Brain pericyte (primary cell): ENCODE measurements at regions not wholly inside any gene's neighbourhood (a gene's known extent, or its start where the extent isn't known, plus 50 kb on each side); places are given as distances from the start of the nearest gene placed in this dataset.

Experiments used
- DNase-seq: peaks from one replicate; pipeline ENCODE4 v3.0.0-alpha.2; 2012; ENCODE audit warnings: low read depth, low spot score

DNA sequence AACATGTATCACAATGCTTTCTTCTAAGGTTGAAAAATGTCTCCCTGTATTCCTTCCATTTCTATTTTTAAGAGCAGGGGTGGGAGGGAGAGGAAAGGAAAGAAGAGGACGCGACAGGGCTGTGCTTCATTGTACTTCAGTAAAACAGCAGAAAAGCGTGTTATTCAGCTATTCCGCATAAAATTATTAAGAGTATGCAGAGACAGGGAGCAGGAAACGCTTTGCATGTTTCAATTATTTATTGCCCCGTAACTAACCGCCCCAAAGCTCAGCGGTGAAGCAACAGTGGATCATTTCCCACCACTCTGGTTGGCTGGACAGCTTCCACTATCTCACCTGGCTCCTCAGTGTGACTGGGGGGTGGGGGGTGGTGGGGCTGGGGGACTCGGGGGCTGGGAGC, 188.9 kb downstream of the TTLL2 start:
- DNase-seq = no peak

DNA sequence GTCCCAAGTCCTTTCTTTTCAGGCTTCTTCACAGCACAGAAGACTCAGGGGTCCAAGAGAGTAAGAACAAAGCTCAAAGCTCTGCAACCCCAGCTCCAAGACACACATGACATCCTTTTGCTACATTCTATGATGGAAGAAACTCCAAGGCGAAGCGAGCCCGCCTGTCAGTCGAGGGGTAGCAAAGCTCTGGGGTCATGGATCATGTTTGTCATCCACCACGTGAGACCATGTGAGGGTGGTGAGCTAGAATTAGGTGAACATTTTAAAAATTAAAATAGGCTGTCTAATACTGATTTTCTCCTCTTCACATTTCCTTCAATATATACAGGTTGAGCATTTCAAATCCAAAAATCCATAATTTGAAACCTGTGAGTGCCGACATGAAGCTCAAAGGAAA, 189.6 kb downstream of the TTLL2 start:
- no peak for DNase-seq

DNA sequence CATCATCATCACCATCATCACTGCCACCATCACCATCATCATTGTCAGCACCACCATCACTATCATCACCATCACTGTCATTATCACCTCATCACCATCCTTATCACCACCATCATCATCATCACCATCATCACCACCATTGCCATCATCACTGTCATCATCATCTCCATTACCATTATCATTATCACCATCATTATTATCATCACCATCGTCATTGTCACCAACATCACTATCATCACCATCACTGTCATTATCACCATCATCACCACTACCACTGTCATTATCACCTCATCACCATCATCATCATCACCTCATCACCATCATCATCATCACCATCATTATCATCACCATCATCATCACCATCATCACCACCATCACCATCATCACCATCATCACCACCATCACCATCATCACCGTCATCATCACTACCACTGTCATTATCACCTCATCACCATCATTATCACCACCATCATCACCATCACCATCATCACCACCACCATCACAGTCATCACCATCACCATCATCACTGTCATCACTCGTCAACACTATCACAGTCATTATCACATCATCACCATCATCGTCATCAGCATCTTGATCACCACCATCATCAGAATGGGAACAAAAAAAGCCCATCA, 191.1 kb downstream of the TTLL2 start:
- DNase-seq = no peak

DNA sequence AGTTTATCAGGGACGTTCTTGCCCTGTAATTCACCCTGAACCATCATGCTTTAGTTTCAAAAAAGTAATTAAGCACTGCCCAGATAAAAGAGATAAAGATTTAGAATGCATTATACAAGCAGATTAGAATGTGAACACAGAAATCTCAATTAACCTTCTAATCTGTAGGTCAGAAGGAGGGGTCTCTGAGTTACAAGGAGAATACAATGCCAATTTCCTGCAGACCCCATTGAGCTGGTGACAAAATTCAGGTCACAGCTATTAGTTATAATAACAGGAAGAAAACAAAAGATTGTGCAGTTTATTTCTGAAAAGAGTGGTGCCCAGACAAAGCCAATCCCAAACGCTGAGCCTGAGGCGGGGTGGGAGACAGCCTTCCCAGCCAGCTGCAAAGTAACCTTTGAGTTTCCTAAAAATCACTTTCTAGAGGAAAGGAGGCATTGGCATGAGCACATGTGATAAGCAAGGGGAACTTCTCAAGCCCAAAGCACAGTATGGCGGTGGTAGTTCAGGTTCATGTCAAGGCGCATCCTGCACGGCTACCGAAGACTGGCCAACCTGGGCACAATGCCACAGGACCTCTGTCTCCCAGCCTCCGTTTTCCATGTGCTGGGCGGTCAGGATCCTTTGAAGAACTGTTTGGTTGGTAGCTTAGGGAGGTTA, 192.5 kb downstream of the TTLL2 start:
- DNase-seq = no peak

DNA sequence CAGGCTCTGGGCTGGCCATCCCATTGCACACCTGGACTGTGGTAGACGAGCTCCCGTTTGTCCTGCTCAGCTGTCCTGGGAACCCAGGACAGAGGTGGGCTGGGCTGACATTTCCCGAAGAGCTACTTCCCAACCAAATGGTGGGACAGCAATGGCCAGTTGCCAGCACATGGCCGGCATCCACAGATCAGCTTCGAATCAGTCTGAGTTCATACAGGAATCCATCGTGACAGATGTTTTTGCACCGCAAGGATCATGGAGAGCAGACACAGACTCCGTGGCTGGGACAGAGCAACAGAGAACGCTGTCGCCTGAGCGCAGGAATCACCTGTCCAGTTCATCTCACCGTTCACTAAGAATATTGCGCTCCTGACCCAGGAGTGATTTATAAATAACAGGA, 198.5 kb downstream of the TTLL2 start:
- no peak for DNase-seq

DNA sequence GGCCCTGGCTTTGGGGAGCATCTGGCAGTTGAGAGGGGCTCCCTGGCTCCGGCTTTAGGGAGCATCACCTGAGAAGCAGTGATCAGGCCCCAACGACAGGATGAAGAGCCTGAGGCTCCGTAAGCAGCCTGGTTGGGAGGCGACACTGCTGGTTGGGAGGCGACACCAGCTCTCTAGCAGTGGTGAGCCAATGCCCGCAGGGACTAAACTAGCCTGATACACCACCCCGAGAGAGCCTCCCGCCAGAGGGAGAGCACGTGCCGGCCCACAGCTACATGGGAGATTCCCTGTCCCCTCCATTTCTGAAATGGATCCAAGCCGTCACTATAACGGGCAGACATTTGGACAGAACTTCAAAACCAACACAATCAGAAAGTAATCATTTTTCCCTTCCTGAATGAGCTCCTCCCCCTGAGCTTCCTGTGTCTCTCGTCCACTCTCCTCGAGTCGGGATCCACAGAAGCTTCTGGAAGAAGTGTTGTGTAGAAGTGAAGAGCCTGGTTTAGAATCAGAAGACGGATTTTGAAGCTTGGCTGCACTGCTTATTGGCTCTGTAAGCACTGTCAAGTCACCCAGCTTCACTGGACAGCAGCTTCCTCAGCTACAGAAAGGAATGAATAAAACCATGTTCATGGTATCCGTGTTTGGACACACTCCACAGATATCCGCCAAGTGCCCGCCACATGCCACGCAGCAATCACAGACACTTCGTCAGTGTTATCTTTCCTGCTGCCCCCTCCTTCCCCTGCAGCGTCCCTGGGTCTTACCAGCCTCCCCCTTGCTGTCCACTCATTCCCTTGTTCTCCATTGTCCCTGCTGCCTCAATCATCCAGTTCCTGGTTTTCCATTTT, 199.6 kb downstream of the TTLL2 start:
- DNase-seq = no peak

DNA sequence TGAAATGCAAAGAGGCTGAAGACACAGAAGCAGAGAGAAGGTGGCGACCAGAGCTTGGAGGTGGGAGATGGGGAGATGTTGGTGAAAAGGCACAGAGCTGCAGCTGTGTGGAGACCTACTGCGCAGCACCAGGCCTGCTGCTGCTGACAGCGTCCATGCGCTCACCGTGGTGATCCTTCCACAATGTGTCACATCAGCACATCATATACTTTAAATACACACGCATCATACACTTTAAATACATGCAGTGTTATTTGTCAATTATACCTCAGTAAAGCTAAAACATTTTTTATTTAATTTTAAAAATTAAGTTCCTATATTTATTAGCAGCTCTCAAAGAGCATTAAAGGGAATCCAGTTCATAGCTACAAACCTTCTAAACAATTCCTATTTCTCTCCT, 200.9 kb downstream of the TTLL2 start:
- DNase-seq = no peak

DNA sequence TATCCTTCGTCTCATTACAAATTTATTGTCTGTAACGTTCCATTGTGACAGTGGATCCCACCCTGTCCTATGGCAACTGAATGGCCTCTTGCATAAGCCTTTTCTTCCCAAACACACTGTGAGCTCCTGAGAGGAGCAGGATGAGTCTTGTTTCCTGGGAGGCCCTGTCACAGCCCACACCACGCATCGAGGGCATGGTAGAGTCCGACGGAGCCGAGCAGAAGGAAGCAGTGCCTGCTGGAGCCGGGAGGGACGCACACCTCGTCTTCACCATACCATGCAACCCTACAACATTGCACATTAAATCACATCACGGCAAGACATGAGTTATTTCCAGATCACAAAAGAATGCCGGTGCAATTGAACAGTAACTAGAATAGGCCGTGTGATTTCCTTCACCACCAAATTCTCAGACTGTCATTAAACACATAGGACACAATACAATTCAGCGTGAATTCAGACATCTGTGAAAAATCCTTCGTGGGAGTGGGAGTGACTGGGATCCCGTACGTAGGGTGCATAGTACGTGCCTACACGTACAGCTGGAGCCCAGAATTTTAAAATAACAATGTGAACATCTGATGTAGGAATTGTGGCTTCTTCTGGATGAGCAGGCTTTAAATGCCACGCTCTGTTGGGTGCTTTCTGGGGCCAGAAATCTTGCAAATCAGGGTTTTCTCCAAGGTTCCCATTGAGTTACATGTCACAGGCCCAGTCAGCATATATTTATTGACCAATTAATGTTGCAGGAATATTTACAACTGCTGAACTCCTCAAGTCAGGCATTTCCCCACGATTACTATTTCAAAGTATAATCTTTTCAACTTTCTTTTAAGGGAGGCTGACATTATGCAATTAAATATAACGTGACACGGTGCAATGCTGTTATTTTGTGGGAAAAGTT, 201.8 kb downstream of the TTLL2 start:
- no peak for DNase-seq

DNA sequence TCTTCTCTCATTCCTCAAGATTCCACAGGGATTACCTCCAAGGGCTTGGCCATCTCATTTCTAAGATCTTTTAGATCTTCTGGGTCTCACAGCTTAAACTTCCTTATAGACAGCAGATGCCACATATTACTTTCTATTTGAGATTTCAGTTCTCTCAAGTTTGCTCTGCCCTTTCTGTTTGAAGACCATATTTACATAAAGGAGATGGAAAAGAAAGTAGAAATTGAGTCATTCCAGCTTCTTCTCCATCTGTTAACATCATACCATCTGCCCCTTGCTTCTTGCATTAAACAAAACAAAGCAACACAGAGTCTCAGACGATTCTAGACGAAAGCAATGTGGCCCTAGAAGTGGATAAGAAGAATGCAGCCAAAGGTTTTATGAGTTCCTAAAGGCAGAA, 203.4 kb downstream of the TTLL2 start:
- no peak for DNase-seq

DNA sequence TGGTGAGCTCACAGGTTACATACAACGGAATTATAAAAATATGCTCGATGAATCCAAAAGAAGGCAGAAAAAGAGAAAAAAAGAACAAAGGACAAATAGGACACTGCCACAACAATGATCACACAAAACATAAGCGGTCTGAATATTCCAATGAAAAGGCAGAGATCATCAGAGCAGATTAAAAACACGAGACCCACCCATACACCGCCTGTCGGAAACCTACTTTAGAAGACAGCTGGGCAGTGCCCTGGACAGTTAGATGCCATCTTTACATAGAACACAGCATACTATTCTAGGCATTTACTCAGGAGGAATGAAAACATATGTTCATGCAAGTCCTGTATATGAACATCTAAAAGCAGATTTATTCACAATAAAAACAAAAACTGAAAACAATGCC, 204.1 kb downstream of the TTLL2 start:
- DNase-seq = no peak

DNA sequence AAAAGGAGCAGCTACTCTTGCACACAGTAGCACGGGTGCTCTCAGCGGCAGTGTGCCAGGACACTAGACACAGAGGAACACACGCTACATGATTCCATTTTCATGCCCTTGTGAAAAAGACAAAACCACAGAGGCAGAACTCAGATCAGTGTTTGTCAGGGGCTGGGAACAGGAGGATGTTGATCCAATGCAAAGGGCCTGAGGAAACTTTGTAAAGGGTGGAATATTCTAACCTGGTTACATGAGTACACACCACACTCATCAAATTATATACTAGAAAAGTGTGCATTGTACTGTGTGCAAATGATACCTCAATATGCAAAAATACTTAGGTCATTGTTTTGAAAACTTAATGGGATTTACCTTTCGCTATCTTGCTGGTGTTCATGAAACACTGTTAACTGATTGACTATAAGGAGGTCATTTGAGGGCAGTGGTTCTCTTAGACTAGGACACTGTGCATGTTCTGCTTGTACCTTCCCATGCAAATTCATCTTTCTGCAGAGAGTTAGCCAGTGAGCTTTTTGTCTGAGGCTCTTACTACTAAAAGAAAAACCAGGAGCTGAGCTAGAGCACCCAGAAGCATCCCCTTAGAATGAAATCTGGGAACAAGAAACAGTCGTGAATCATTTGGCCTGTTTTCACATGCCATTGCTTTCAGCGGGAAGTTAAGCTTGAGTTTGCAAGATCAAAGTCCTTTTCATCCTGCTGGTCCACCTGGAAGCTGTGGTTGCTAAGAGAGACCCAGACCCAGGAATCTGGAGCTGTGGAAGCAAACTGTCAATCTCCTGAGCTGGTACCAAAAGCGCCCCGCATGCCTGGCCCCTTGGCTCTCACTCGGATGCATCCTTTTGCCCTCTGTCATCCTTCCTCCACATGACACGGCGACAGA, 204.8 kb downstream of the TTLL2 start:
- DNase-seq = no peak

DNA sequence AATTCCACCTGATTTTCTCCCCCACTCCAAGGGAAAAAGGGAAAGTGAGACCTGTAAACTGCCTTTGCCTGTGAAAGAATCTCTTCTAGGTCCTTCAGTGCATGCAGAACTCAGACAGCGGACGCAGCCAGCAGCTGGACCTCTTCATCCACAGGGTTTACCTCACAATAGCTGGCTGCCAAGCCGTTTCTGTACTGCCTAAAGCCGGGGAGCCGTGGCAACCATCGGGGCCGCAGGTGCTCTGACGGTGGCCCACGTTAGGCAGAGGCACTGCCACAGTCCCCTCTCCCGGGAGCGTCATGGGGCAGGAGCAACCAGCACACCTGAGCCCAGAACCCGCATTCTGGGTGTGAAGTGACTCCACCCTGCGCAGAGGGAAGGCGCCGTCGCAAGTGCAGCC, 206.1 kb downstream of the TTLL2 start:
- DNase-seq = no peak

DNA sequence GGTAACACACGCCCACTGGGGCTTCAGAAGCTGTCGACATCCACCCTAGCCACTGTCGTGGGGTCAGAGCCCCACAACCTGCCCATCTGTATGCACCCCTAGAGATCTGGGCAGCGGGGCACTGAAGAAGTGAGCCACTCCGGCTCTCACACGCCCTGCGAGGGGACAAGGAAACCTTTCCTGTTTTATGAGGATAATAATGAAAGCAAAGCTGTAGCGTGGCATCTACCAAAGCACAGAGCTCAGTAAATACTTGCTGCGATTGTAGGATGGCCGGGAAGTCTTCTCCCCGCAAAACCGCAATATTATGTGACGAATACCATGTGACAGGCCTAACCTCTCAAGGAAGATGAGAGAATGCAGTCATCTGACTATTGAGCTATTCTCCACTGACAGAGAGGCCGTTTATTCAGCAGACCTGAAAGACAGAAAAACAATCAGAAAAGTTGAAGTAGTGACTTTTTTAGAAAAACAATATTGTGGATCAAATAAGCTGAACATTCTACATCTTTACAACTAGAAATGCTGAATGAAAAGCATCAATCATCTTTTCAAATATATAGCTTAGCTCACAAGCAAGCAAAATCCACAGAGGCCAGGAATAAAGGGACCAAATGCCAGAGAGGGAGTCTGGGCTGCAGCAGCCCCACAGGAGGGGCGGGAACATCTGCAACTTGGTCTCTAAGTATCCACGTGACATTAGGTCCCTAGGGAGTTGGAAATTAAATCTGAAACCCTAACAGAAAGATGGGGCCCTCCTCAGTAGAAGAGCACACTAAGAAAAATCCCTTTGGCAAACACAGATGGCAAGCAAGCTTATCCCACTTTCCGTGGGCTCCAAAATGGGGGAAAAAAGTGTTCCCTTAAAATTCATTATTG, 207.8 kb downstream of the TTLL2 start:
- no peak for DNase-seq

DNA sequence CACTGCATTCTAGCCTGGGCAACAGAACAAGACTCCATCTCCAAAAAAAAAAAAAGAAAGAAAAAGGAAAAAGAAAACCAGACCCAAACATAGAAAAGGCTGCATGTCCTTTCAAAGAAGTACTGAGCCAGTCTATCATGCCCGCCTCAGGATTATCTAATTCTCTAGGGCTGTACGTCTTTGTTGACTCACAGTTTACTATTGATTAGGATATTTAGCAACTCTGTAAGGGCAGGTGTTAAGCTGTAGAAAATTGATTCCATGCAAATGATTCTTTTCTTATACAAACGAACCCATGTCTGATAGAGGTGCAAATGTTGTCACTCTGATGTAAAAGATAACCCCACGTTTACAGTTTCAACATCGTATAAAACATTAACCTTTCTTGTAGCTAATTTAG, 209.0 kb downstream of the TTLL2 start:
- no peak for DNase-seq

DNA sequence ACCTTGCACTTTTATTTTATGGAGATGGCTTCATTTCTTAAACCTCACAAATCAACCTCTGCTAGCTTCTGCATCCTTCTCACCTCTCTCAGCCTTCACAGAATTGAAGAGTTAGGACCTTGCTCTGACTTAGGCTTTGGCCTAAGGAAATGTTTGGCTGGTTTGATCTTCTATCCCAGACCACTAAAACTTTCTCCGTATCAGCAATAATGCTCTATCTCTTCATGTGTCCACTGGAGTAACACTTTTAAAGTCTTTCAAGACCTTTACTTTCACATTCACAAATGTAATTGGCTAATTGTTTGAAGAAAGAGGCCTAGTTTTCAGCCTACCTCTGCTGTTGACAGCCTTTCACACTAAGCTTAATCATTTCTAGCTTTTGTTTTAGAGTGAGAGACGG, 212.9 kb downstream of the TTLL2 start:
- DNase-seq = no peak

DNA sequence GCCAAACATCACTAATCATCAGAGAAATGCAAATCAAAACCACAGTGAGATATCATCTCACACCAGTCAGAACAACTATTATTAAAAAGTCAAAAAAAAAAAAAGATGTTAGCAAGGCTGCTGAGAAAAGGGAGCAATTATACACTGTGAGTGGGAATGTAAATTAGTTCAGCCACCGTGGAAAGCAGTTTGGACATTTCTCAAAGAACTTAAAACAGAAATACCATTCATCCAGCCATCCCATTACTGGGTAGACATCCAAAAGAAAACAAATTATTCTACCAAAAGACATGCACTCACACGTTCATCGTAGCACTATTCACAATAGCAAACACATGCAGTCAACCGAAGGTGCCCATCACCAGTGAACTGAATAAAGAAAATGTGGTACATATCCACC, 213.9 kb downstream of the TTLL2 start:
- no peak for DNase-seq

DNA sequence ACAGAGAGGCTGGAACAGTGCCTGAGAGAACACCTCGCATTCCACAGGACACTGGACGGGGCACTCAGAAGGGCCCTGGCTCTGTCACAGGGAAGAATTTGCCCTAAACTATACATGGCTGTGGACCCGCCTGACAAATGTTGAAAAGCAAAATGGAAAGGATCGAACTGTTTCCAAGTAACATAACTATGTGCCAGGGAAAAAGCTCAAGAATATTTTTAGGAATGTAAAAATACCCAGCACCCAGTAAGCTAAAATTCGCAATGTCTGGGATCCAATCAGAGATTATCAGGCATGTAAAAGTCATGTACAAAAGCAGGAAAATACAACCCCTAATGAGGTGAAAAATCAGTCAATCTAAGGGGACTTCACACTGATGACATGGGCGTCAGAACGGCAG, 215.9 kb downstream of the TTLL2 start:
- no peak for DNase-seq

DNA sequence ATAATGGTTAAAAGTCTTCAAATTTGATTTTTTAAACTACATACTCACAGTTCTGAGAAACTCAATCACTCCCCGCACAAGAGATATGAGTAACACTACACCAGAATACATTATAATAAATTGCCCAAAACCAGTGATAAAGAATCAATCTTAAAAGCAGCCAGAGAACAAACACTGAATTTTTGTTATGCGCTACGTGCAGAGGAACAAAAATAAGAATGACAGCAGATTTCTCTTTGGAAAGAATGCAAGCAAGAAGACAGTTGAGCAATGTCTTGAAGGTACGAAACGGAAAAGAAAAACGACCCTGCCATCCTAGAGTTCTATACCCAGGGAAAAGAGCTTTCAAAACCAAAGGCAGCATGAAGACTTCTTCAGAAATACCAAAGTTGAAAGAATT, 216.7 kb downstream of the TTLL2 start:
- DNase-seq = no peak

DNA sequence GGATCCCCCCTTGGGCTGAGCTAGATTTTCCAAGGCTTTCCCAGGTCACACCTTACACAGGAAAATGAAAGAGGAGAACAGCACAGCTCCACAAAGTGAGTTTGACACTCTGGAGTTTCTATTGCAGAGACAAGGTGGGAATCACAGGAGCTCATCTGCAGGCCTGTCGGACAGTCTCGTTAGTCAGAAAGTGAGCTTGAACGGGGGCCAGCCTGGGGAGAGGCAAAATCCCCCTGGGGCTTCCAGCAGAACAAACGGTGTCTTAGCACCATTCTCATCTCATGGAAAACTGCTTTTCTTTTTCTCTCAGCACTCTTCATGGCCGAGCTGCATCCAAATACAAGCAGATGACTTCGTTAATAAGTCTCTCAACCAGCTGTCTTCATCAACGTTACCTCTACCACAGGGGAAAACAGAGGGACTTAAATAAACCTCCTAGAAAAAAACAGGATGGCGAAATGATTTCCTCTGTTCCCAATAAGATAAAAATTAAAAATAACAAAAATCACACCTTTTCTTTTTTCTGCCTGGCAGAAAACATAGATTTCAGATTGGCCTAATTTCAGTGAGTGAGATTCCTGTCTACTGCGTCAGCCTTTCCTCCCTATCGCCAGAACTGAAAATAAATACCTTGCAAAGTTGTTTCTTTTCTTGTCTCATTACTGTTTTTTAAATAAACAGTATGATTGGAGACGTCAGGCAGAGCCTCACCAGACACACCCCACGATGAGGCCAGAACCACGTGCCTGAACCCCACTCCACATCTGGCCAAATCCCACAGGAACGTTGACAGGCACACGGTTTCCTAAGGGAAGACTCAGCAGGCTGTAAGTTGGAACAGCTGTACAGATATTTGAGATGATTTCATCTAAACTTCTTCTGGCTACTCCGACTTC, 219.0 kb downstream of the TTLL2 start:
- DNase-seq = peak; percentile 41
